B cell (primary cell): ENCODE measurements at regions not wholly inside any gene's neighbourhood (a gene's known extent, or its start where the extent isn't known, plus 50 kb on each side); places are given as distances from the start of the nearest gene placed in this dataset.

ENCODE experiments used
- ATAC-seq: fragments of 200-7000 bp; cut with Tn5 transposase; one replicate; pipeline ENCODE4 v1.10.0; 2021; ENCODE audit warnings: low read depth, mild to moderate bottlenecking, moderate number of reproducible peaks, moderate library complexity
- CTCF ChIA-PET: fragments of 350-600 bp; sonication (Branson Sonifier 250); formaldehyde crosslinking; loops from one replicate; lab custom pipeline; 2021; ENCODE audit warnings: antibody characterized with exemption, inconsistent platforms; lab: Charles Lee
- POLR2A ChIA-PET: fragments of 350-600 bp; sonication (Branson Sonifier 250); formaldehyde crosslinking; loops from one replicate; lab custom pipeline; 2021; ENCODE audit warnings: antibody characterized with exemption; lab: Charles Lee
- DNase-seq: peaks from one replicate; pipeline ENCODE4 v3.0.0; 2013
- H2AFZ ChIP-seq: 2 replicates; pipeline ENCODE4 v1.6.1; 2012; ENCODE audit warnings: mild to moderate bottlenecking, low read depth, low read length; ENCODE audit not compliant: insufficient read depth, poor library complexity, severe bottlenecking
- H3K27ac ChIP-seq, 2 donors: 1 replicate in 1 of 2; 2 replicates in 1 of 2; pipeline ENCODE4 v1.5.1; 2012 to 2013; ENCODE audit warnings: low read length in 2 of 2, mild to moderate bottlenecking in 2 of 2, moderate library complexity in 1 of 2
- H3K27me3 ChIP-seq, 4 experiments: fragments of 200-600 bp in 1 of 4; sonication (generic) in 1 of 4; replicated peaks in 1 of 4; 1 replicate in 2 of 4; 2 replicates in 2 of 4; pipeline versions ENCODE4 v1.6.1 to v1.7.0; 2013 to 2016; ENCODE audit warnings: low read length in 3 of 4, mild to moderate bottlenecking in 2 of 4, mixed read lengths in 1 of 4, moderate library complexity in 1 of 4; ENCODE audit not compliant: insufficient read depth in 4 of 4, control insufficient read depth in 3 of 4; ENCODE audit errors: control extremely low read depth in 1 of 4
- H3K36me3 ChIP-seq, 2 experiments: replicated peaks in 1 of 2; 1 replicate in 1 of 2; 2 replicates in 1 of 2; pipeline versions ENCODE4 v1.6.1 to v1.7.1; 2013; ENCODE audit warnings: low read length in 1 of 2; ENCODE audit not compliant: insufficient read depth in 2 of 2, control insufficient read depth in 1 of 2; ENCODE audit errors: control extremely low read depth in 1 of 2, extremely low read depth in 1 of 2
- H3K4me1 ChIP-seq, 2 donors: fragments of 200-600 bp in 1 of 2; sonication (generic) in 1 of 2; 1 replicate in 1 of 2; 2 replicates in 1 of 2; pipeline versions ENCODE4 v1.5.1 to v1.6.1; 2013 to 2017; ENCODE audit warnings: low read length in 2 of 2; ENCODE audit not compliant: control insufficient read depth in 2 of 2, insufficient read depth in 2 of 2
- H3K4me2 ChIP-seq: replicated peaks from 2 replicates; pipeline ENCODE3; 2012; ENCODE audit warnings: mild to moderate bottlenecking, low read depth, low read length; ENCODE audit not compliant: poor library complexity, severe bottlenecking
- H3K4me3 ChIP-seq, 5 experiments: fragments of 200-600 bp in 1 of 5; sonication (generic) in 1 of 5; 1 replicate in 3 of 5; 2 replicates in 2 of 5; pipeline versions ENCODE4 v1.5.1 to v1.7.0; 2011 to 2016; ENCODE audit warnings: low read length in 4 of 5, mild to moderate bottlenecking in 4 of 5, low read depth in 2 of 5, control low read depth in 1 of 5, moderate library complexity in 1 of 5; ENCODE audit not compliant: insufficient read depth in 1 of 5; ENCODE audit errors: control extremely low read depth in 1 of 5, extremely low read depth in 1 of 5
- H3K79me2 ChIP-seq: fragments of 200-600 bp; sonication (generic); one replicate; pipeline ENCODE4 v1.6.0; 2016; ENCODE audit warnings: low read length; ENCODE audit not compliant: control insufficient read depth, insufficient read depth
- H3K9ac ChIP-seq: fragments of 200-600 bp; sonication (generic); 2 replicates; pipeline ENCODE4 v1.6.1; 2017; ENCODE audit warnings: mild to moderate bottlenecking, low read length, moderate library complexity
- H3K9me3 ChIP-seq, 3 donors: one replicate each; pipeline versions ENCODE4 v1.6.1 to v1.7.1; 2013; ENCODE audit warnings: low read length in 2 of 3; ENCODE audit not compliant: control insufficient read depth in 2 of 3, insufficient read depth in 1 of 3; ENCODE audit errors: control extremely low read depth in 1 of 3
- H4K20me1 ChIP-seq: 2 replicates; pipeline ENCODE4 v1.6.0; 2012; ENCODE audit warnings: mild to moderate bottlenecking, low read length; ENCODE audit not compliant: insufficient read depth, control insufficient read depth, poor library complexity, severe bottlenecking
- H3K27ac Mint-ChIP-seq: one replicate; pipeline ENCODE4 v1.8.0; 2021; ENCODE audit warnings: mixed read lengths
- H3K27me3 Mint-ChIP-seq: one replicate; pipeline ENCODE4 v1.8.0; 2021; ENCODE audit warnings: mixed read lengths
- H3K4me1 Mint-ChIP-seq: one replicate; pipeline ENCODE4 v1.8.0; 2021; ENCODE audit warnings: mixed read lengths
- H3K4me3 Mint-ChIP-seq: one replicate; pipeline ENCODE4 v1.8.0; 2021; ENCODE audit warnings: mixed read lengths
- H3K9me3 Mint-ChIP-seq: one replicate; pipeline ENCODE4 v1.8.0; 2022; ENCODE audit warnings: mixed read lengths; ENCODE audit not compliant: insufficient read depth
- CTCF ChIP-seq: fragments of 200-600 bp; IDR thresholded peaks from one replicate; pipeline ENCODE4 v1.8.0; 2022; ENCODE audit warnings: antibody characterized with exemption, mild to moderate bottlenecking
- EZH2 ChIP-seq: IDR thresholded peaks from 2 replicates; pipeline ENCODE4 v1.6.1; 2012; ENCODE audit warnings: borderline replicate concordance, low read depth, mild to moderate bottlenecking, moderate library complexity, low read length; ENCODE audit not compliant: insufficient read depth, poor library complexity, severe bottlenecking
- WGBS: methylation state at CpG from one replicate; pipeline ENCODE4 v1.1.5; 2013; ENCODE audit warnings: missing lambda C conversion rate; ENCODE audit not compliant: insufficient coverage; 5-methylcytosine and 5-hydroxymethylcytosine counted together
- intact Hi-C: fragments of 100-400 bp; cut with micrococcal nuclease; formaldehyde crosslinking; loops from one replicate; pipeline ENCODE4 v1.10.0; 2022

- no peaks in the 10 kb centered on the region for H3K36me3 ChIP-seq
- no peak overlapping the region for H3K4me3 Mint-ChIP-seq
- WGBS = no CpG with 5 or more reads among the region's 4 CpGs
- H4K20me1 ChIP-seq = no peaks in the 10 kb centered on the region
- no peak overlapping the region for H3K27ac Mint-ChIP-seq
- ChIA-PET CTCF (no interaction called here), POLR2A (no interaction called here)
- no peaks in the 10 kb centered on the region for H3K79me2 ChIP-seq
- no peaks in the 10 kb centered on the region for H3K4me1 ChIP-seq
- DNase-seq (no peak), ATAC-seq (no peak)
- no peaks in the 10 kb centered on the region for H3K27me3 Mint-ChIP-seq
- TF ChIP-seq CTCF (no peak), EZH2 (no peak)
- H2AFZ ChIP-seq = no peak overlapping the region
- H3K27ac ChIP-seq = no peak overlapping the region
- no peaks in the 10 kb centered on the region for H3K4me1 Mint-ChIP-seq
- intact Hi-C loops = no loop called here
- H3K4me2 ChIP-seq = no peak overlapping the region
- H3K9me3 Mint-ChIP-seq = no peaks in the 10 kb centered on the region
- H3K4me3 ChIP-seq = no peak overlapping the region
- no peaks in the 10 kb centered on the region for H3K9me3 ChIP-seq
- H3K9ac ChIP-seq = no peak overlapping the region
- no peaks in the 10 kb centered on the region for H3K27me3 ChIP-seq
These were observed 432.1 kb downstream of the ZFHX3 start for GRCh38 chr16:72615856-72616255.

GRCh38 chr16:72612718-72613117 lies 435.2 kb downstream of the ZFHX3 start:
- ATAC-seq (no peak), DNase-seq (no peak)
- Histone ChIP-seq H3K4me2 (no peak overlapping the region), H3K79me2 (no peaks in the 10 kb centered on the region), H3K4me1 (peaks cover 8 to 9% of the 10 kb centered on the region in 2 donors), H3K27ac (no peak overlapping the region), H2AFZ (no peak overlapping the region), H3K4me3 (no peak overlapping the region), H3K9ac (no peak overlapping the region), H4K20me1 (no peaks in the 10 kb centered on the region), H3K9me3 (no peaks in the 10 kb centered on the region), H3K27me3 (no peaks in the 10 kb centered on the region), H3K36me3 (no peaks in the 10 kb centered on the region)
- H3K27ac Mint-ChIP-seq = no peak overlapping the region
- intact Hi-C loops = no loop called here
- POLR2A ChIA-PET = no interaction called here
- CTCF ChIA-PET = no interaction called here
- H3K4me1 Mint-ChIP-seq = peaks cover 12% of the 10 kb centered on the region
- H3K9me3 Mint-ChIP-seq = no peaks in the 10 kb centered on the region
- H3K27me3 Mint-ChIP-seq = no peaks in the 10 kb centered on the region
- no peak overlapping the region for H3K4me3 Mint-ChIP-seq
- TF ChIP-seq EZH2 (no peak), CTCF (no peak)
